AG08395 (cell line): ENCODE measurements at regions not wholly inside any gene's neighbourhood (a gene's known extent, or its start where the extent isn't known, plus 50 kb on each side); places are given as distances from the start of the nearest gene placed in this dataset.
"Not testable (repeated sequence)": the region's sequence is repeated elsewhere in the genome, so short reads cannot be mapped to it uniquely, and the experiment has no call there.

Source experiments
- DNase-seq: peaks from one replicate; pipeline ENCODE4 v3.0.0; 2012; ENCODE audit warnings: mixed read lengths, low spot score

GRCh38 chr18:30623401-30624065 lies 419.0 kb downstream of the DSC3 start:
- no peak for DNase-seq

GRCh38 chr18:30622635-30623034 lies 419.9 kb downstream of the DSC3 start:
- no peak for DNase-seq

- DNase-seq: no peak
Observed at GRCh38 chr18:30622104-30622503, 420.4 kb downstream of the DSC3 start.

DNA sequence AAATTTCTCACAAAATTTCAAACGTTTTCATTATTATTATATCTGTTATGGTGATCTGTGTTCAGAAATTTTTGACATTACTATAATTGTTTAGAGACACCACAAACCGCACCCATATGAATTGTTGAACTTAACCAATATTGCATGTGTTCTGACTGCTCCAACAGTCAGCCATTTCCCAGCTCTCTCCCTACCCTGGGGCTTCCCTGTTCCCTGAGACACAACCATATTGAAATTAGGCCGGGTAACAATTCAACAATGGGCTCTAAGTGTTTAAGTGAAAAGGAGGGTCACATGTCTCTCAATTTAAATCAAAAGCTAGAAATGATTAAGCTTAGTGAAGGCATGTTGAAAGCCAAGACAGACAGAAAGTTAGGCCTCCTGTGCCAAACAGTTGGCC lies 424.0 kb downstream of the DSC3 start:
- no peak for DNase-seq

- no peak for DNase-seq
Observed at GRCh38 chr18:30616414-30616813, 426.1 kb downstream of the DSC3 start.

GRCh38 chr18:30613467-30613801 lies 429.1 kb downstream of the DSC3 start:
- no peak for DNase-seq

- no peak for DNase-seq
Observed at GRCh38 chr18:30601541-30601940, 441.0 kb downstream of the DSC3 start.

- no peak for DNase-seq
Observed at GRCh38 chr18:30597202-30597601, 445.3 kb downstream of the DSC3 start.

DNA sequence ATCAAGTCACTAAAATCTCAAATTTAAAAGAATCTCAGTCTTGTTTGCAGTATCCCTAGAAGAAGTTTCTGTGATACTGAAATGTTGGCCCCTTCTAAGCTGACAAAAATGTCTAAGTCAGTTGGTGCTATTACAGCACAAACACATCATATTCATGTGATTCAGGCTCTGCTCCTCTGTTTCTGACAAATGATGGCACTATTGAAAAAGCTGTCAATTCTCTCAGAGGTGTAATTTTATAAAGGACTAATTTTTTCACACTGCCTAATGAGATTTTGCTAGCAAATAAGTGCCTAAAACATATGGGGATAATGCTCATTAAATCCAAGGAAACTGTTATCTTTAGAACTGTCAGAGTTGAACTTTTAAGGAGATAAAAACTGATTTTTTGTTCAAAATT lies 445.9 kb downstream of the DSC3 start:
- DNase-seq: no peak

- no peak for DNase-seq
Observed at GRCh38 chr18:30595942-30596341, 446.6 kb downstream of the DSC3 start.

DNA sequence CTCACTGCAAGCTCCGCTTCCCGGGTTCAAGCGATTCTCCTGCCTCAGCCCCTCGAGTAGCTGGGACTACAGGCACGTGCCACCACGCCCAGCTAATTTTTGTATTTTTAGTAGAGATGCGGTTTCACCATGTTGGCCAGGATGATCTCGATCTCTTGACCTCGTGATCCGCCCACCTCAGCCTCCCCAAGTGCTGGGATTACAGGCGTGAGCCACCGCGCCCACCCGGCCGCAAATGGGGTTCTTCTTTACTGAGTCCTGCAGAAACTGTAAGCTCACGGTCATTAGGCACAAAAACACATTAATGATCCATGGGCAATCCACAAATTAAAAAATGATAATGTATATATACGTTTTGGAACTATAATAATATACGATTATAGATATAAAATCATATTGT lies 447.6 kb downstream of the DSC3 start:
- not testable (repeated sequence) for DNase-seq

DNA sequence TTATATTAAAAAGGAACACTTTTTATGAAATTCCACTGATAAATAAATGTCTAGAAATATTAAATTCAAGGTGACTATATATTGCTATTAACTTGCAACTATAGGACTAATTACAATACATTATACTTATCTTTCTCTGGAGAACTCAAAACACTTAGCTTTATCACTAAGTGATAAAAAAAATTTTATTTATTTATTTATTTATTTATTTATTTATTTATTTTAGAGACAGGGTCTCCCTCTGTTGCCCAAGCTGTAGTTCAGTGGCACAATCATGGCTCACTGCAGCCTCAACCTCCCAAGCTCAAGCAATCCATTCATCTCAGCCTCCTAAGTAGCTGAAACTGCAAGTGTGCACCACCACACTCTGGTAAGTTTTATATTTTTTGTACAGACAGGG lies 451.1 kb downstream of the DSC3 start:
- DNase-seq: no peak

DNA sequence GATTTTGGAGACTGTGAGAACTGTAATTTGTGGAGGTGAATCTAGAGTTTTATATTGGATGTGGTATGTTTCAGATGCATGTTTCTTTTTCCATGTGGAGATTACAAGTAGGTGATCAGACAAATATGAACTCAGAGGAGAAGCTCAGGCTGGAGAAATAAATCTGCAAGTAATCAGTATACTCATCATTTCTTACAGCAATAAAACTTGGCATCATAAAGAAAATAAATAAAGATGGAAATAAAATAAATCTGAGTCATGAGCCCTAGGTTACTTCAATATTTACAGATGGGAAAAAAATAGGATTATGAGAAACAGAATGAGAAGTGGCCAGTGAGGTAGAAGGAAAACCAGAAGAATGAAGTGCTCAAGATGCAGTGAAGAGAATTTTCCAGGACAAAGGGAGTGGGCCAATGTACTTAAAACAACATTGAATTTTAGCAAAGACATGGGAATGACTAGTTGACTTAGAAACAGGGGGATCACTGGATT lies 453.8 kb downstream of the DSC3 start:
- no peak for DNase-seq

GRCh38 chr18:30583768-30584167 lies 458.8 kb downstream of the DSC3 start:
- no peak for DNase-seq

DNA sequence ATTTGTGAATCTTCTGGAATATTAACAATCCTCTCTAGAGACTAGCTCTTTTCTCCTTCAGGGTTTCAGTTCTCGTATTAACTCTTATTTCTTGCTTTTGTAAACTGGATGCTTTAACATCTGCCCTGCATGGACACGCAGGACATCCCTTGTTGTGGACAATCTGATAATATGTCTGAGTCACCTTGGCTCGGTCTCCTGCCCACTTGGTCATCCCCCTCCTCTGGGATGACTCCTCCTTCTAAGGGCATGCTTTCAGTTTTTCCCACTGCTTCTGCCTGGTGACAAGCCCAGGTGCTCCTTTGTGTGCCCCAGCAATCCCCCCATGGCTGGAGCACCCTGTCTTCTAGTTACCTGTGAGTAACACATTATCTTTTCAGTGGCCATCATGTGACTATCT lies 460.5 kb downstream of the DSC3 start:
- DNase-seq: no peak

GRCh38 chr18:30578707-30579106 lies 463.8 kb downstream of the DSC3 start:
- no peak for DNase-seq

GRCh38 chr18:30572214-30572613 lies 470.3 kb downstream of the DSC3 start:
- DNase-seq: no peak

- no peak for DNase-seq
Observed at GRCh38 chr18:30568333-30568732, 474.2 kb downstream of the DSC3 start.

GRCh38 chr18:30566877-30567276 lies 475.7 kb downstream of the DSC3 start:
- DNase-seq: no peak

DNA sequence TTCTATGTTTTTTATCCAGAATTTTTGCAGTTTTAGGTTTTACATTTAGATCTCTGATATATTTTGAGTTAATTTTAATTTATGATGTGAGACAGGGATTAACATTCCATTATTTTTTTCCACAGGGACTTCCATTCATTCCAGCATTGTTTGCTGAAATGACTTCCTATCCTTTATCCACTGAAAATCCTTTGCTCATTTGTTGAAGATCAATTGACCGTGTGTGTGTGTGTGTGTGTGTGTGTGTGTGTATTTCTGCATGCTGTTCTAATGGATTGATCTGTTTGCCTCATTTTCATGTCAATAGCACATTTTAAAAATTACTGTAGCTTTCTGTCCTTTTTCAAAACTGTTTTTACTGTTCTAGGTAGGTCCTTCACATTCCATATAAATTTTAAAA lies 480.3 kb downstream of the DSC3 start:
- DNase-seq: no peak

DNA sequence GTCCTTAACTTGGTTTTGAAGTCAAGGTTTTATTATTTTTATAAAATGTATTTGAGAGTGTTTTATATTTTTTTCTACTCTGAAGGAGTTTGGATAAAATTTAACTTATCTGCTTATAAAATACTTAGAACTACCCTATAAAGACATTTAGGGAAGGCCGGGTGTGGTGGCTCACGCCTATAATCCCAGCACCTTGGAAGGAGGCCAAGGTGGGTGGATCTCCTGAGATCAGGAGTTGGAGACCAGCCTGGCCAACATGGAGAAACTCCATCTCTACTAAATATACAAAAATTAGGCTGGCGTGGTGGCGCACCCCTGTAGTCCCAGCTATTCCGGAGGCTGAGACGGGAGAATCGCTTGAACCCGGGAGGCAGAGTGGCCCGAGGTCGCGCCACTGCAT lies 486.4 kb downstream of the DSC3 start:
- DNase-seq: no peak

GRCh38 chr18:30545393-30545792 lies 497.1 kb downstream of the DSC3 start:
- DNase-seq: no peak

- DNase-seq: no peak
Observed at GRCh38 chr18:30544141-30544540, 498.4 kb downstream of the DSC3 start.

- DNase-seq: no peak
Observed at GRCh38 chr18:30533716-30534115, 508.8 kb downstream of the DSC3 start.

- DNase-seq: no peak
Observed at GRCh38 chr18:30527917-30528316, 514.6 kb downstream of the DSC3 start.
